HG03135 (cell line): ENCODE measurements at regions not wholly inside any gene's neighbourhood (a gene's known extent, or its start where the extent isn't known, plus 50 kb on each side); places are given as distances from the start of the nearest gene placed in this dataset.

ENCODE experiments used
- ATAC-seq: cut with Tn5 transposase; IDR thresholded peaks from one replicate; pipeline ENCODE4 v1.9.1; 2021; ENCODE audit warnings: mild to moderate bottlenecking, moderate library complexity; ENCODE audit not compliant: unreplicated experiment

DNA sequence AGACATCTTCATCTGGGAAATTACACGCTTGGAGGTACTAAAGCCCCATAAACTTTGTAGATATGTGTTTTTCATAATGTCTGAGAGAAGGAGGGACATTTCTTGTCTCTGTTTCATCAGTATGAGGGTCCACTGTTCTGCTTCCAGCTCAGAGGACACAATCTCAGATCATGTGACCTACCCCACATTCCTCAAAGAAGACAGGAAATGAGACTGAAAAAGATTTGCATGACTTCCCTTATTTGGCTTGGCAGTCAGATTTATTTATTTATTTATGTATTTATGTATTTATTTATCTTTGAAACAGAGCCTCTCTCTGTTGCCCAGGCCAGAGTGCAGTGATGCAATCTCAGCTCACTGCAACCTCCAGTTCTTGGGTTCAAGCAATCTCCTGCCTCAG, 463.7 kb upstream of the RGPD4 start:
- ATAC-seq = no peak

DNA sequence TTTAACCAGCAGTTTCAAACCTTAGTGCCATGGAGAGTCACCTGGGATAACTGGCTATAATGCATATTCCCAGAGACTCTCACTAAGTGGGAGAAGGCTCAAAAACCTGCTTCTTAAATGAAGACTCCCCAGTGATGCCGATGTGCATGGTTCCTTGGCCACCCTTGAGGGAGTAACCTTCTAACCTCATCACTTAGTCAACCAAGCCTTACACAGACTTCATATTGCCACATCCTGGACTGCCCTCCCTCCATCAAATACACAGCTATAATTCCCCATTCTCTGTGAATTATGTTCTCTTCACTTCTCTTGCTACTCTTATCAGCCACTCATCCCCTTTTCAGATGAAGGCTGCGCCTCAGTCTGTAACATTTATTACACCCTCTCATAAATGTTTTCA, 462.9 kb upstream of the RGPD4 start:
- ATAC-seq = no peak

DNA sequence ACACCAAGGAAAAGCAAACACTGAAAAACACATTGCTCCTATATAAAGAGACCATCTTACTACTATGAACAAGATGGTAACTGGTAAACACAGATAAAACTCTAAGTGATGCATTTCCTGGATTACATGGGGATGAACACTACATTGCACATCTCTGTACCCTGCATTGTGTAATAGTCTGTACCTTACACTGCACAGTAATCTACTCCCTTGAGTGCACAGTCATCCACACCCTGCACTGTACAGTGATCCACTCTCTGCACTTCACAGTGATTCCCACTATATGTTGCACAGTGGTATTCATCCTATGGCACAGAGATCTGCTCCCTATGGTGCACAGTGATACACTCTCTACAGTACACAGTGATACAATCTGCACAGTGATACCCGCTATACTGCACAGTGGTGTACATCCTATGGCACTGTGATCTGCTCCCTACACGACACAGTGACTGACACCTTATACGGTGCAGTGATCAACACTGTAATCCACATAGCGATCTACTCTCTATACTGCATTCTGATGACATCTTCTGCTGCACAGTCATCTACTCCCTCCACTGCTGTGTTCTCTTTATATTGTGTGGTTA, 462.2 kb upstream of the RGPD4 start:
- no peak for ATAC-seq

DNA sequence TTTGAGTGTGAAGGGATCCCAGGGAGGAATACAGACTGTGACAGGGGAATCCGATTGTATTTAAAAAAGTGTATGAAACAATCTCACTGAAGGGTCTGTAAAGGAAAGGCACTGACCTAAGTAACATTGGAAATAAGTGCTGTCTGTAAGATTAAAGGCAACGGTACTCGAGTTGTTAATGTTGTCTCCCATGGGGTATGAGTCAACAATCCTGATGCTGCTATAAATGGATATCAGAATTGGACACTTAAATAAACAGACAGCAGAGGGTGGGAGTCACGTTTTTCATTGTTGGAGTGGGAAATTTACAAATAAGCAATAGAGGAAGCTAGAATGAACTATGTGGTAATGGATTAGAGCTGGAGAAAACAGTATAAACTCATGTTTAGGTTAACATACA, 452.4 kb upstream of the RGPD4 start:
- no peak for ATAC-seq

DNA sequence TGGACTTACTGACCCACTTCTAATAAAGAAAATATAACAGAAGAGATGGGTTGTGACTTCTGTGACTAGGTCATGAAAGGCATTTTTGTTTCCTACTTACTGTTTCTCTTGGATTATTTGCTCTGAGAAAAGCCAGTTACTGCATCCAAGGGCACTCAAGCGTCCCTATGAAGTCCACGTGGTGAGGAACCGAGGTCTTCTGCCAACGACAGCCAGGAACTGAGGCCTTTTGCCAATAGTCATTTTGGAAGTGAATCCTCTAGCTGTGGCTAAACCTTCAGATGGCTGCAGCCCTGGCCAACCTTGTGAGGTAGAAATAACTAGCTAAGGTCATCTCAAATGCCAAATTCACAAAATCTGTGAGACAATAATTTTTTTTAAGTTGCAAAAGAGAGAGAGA, 449.8 kb upstream of the RGPD4 start:
- ATAC-seq = no peak

DNA sequence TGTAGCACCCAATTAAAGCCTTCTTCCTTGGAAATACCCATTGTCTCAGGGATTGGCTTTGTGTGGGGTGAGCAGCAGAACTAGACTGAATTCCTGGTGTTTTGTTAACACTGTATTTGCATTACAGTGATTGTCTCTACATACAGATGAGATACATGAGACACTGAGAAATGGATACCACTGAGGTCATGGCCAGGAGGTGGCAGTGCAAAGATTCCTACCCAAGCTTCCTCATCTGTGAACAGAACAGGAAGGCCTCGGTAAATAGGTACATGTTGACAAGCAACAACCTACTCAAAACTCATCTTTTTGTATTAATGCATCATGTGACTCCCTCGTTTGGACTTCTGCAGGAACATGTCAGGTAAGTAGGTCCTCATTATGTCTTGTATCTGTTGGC, 445.8 kb upstream of the RGPD4 start:
- ATAC-seq = no peak

DNA sequence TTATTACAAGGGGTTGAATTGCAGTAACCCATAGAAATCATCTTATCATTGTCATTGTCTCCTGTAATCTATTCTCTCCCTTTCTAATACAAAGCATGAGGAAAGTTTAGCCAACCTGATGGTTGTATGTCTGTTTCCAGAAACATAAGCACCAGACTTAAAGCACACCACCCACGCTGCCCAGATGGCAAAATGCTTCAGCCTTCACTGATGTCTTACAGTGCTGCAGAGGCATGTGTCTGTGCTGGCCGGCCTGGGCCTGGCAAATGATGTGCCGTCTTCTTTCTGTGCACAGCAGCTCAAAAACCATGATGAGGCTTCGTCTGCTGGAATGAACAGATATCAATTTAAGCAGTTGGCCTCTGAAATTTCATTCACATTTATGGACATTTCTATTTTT, 443.0 kb upstream of the RGPD4 start:
- no peak for ATAC-seq

DNA sequence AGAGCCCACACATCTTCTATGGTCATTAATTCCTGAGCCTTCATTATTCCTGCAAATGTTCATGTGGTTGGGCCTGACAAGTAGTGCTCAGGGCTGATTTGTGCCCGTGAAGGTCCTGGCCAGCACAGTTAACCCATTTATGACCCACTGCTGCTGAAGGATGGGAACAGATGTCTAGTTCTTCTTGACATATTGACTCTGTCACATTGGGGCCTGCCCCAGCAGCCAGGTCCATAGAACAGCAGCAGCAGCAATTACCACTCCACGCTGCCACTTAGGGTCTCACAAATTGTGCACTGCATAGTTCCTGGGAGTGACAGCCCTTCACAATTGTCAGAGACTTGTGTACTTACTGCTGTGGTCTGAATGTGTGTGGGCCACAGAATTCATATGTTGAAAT, 442.3 kb upstream of the RGPD4 start:
- no peak for ATAC-seq

DNA sequence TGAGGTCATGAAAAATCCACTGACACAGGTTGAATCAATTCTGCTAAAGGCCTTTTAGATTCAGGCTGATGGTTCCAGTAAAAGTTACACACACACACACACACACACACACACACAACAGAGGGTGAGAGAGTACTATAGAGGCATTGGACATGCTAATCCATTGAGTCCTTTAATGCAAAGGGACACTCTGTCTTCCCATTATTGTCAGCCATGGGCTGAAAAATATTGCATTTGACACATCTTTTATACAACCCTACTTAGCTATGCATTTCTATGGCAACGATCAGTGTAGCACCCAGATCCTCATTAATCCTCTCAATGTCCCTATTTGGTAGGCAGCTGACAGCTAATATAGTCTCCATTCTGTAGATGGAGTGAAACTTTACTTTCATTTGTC, 440.8 kb upstream of the RGPD4 start:
- ATAC-seq = no peak

DNA sequence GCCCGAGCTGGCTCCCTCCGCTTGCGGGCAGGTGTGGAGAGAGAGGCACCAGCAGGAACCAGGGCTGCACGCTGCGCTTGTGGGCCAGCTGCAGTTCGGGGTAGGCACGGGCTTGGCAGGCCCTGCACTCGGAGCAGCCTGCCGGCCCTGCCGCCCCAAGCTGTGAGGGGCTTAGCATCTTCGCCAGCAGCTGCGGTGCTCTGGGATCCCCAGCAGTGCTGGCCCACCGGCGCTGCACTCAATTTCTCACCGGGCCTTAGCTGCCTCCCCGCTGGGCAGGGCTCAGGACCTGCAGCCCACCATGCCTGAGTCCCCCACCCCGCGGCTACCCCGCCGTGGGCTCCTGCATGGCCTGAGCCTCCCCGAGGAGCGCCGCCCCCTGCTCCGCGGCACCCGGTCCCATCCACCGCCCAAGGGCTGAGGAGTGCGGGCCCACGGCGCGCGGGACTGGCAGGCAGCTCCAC, 434.4 kb upstream of the RGPD4 start:
- ATAC-seq = no peak

DNA sequence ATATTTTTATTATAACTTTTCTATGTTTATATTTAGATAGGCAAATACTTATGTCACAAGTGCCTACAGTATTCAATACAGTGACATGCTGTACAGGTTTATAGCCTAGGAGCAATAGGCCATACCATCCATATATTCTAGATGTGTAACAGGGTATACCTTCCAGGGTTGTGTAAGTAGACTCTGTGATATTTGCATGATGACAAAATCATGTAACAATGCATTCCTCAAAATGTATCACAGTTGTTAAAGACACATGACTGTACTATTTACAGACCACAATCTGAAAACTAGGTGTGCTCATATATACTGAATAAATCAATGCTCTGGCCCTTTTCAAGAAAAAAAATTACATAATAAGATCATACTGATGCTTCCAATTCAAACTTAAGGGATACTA, 433.2 kb upstream of the RGPD4 start:
- no peak for ATAC-seq

DNA sequence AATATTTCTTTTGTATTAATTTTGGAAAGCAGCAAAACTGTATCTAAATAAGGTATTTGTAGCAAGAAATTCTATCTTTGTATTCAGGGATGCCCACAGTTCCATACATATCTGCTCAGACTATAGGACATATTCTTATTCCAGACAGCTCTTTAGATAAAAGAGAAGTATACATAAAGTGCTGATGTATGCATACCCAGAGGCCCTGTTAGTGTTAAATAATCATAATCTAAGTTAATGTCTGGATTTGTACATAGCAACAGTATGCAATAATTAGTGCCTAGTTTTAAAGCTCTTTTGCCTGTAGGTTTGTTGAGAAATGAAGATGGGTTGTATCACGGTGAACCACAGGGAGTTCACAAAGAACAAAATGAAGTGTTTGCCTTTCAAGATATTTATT, 428.0 kb upstream of the RGPD4 start:
- no peak for ATAC-seq

DNA sequence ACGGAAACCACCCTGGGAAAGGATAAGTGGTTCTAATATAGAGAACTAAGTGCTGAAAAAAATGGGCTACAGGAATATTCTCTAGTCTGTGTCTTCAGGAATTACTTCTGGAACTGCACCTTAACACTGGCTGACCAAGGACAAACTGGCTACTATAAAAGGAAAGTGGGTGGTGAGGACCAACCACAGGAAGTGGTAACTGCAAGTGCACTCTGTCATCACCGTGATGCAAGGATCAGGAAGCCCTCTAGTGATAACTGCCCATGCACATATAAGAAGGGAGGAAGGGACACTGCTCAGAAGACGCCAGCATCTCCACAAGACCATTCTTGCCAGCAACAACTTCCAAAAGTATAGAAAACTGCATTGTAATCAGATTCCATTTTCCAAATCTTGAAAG, 424.4 kb upstream of the RGPD4 start:
- ATAC-seq = no peak

DNA sequence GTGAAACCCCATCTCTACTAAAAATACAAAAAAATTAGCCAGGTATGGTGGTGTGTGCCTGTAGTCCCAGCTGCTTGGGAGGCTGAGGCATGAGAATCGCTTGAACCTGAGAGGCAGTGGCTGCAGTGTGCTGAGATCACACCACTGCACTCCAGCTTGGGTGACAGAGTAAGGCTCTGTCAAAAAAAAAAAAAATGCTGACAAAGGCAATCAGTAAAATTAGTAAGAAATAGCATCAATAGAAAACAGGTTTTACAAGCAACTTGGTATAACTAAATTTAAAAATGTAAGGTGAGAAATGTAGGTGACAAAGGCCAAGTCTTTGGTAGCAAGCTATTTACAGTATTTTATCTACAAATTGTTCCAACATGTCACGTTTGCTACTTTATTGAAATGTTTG, 421.4 kb upstream of the RGPD4 start:
- no peak for ATAC-seq

DNA sequence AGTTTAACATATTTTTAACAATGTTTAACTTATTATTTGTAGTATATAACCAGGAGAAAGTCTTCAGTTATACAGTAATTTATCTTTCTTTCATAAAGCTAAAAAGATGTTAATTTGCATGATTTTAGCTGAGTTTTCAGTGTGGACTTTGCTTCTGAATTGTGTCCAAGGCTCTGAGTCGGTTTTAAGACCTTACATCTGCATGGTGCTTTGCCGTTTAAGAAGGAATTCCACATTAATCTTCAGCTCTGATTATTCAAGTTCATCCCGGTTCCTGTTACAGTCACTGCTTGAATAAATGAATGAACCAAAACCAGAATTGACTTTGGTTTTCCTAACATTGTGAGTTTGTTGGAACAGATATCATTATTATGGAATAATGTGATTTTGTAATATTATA, 419.7 kb upstream of the RGPD4 start:
- ATAC-seq = no peak

DNA sequence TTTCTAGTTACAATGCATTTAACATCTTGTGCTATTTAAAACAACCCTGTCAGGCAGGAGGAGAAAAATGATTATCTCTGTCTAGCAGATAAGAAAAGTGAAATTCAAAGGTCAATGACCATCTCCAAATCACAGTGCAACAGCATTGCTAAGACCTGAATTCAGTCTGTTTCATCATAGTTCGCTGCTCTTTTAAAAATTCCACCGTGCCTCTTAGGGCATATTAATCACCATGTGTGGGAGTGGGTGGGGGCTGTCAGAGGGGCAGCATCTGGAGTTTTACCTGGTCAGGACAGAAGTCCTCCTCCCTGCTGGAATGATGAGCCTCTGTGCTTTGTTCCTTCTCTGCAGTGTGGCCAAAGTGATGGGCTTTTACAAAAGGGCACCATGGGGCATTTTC, 418.7 kb upstream of the RGPD4 start:
- ATAC-seq = no peak

DNA sequence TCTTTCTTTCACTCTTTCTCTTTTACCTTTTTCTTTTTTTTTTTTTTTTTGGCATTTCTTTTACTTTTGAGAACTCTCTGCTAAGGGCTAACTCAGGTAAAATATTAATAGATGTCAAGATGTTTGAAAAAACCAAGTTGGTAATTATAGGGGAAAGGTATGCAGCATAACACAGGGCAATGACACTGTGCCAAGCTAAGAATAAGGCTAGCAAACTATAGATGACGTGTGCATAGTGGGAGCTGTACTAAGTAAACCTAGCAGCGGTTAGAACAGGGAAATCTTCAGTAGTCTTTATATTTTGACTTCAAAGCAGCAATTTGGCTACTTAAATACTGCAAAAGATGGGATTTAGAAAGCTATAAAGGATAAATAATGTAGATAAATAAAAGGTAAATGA, 415.4 kb upstream of the RGPD4 start:
- no peak for ATAC-seq

DNA sequence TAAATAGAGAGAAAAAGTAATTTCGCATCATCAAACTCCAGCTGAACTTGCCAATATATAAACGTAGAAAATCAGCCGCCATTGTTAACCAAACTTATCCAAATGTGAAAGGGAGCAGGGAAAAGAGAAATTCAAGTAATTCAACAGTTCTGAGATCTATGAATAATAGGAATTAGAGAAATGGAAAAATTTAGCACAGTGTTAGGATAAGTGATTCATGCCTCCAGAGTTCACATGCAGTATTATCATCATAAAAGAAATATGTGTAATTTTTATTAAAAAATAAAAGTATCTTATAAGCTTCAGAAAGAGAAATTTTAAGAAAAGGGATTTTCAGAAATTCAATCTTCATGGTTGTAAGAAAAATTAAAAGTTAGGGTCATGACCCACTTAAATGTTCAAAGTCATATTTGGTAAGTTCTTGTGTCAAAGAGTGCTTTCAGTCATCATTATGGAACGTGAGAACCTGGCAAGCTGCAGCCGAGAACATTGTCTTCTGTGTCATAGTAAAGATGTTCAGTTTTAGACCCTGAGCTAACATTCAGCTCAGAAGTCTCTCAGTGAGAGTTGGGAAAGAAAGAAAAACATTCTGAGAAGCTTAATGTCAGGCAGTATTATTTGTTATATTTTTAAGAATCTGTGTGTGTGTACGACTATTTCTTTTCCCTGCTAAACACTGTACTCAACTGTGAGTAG, 414.3 kb upstream of the RGPD4 start:
- ATAC-seq = no peak

DNA sequence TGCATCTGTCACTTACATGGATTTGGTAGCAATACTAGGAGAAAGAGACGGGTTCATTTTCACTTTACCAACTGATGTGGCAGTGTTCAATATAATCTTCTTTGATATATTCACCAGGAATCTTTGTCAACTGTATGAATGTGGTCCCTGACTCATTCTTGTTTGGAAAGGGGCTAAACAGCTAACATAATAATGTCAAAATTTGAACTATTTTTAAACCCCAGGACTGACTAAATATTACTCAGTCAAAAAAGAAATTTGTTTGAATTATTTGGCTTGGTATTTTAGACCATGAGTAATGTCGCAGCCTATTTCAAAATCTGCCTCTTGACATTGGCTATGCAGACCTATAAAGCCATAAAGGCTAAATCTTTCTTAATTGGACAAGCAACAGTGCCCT, 413.7 kb upstream of the RGPD4 start:
- no peak for ATAC-seq

DNA sequence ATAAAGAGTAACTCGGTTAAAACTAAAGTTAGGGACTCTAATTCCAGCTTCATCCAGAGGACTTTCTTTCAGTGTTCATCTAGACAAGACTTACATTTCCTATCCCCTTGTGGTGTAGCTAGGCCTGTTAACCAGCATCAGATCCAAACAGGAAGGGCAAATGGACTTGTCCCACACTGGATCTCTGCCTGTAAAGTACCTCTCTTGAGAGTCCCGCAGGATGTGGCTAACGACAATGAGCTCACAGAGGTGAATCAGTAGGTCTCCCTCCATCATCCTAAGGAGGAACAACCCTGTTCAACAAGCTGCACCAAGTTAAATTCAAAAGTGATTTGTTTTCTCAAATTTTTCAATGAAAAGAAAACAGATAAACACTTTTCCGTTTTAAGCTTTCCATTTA, 412.3 kb upstream of the RGPD4 start:
- no peak for ATAC-seq

DNA sequence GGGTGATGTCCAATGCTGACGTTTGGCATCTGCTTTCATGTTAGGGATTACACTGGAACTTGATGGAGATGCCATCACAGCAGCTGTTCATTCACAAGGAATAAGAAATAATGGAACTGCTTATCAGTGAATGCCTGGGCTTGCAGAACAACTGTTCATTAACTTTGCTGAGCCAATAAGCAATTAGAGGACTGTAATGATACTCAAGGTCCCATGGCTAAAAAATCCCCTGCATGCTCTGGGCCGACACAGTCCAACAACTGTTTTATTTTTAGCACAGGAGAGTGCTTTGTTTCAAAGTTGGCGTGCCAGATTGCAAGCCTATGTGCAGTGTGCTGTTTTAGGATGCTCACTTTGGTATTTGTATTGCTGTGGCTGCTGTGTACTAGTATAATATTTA, 408.0 kb upstream of the RGPD4 start:
- no peak for ATAC-seq

DNA sequence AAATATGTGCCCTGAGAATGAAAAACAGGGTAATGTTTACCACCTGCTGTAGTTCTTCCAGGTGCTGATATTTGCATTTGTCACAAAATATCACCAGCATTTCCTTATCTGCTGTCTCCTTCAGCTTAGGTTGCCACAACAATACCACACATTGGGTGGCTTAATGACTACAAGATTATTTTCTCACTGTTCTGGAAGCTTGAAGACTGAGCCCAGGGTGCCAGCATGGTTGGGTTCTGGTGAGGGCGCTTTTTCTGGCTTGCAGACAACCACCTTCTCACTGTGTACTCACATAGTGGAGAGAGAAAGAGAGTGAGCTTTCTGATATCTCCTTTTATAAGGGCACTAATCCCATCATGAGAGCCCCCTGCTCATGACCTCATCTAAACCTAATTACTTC, 407.5 kb upstream of the RGPD4 start:
- ATAC-seq = no peak

DNA sequence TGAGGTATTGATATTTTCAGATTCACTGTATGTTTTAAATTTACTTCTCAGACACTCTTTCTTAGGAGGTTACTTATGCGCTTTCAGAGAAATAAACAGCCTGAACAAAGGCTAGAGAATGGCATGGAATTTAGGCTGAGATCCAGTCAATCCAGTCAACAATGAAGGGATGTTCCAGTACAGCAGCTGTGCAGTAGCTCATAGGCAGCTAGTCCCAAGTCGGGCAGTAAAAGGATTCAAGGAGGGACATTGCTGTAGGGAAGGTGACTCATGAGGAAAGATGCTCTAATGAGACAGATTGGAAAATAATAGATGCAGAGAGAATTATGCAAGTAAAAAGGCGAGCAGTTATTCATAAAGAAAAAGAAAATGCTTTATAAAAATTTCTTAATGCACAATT, 397.9 kb upstream of the RGPD4 start:
- ATAC-seq = no peak
